Sciatic nerve (tissue), 2 donors: ENCODE measurements at regions not wholly inside any gene's neighbourhood (a gene's known extent, or its start where the extent isn't known, plus 50 kb on each side); places are given as distances from the start of the nearest gene placed in this dataset.
"Not testable (repeated sequence)": the region's sequence is repeated elsewhere in the genome, so short reads cannot be mapped to it uniquely, and the experiment has no call there.

ENCODE experiments used
- ATAC-seq: fragments of 200-7000 bp; cut with Tn5 transposase; one replicate; pipeline ENCODE4 v1.9.1; 2020; ENCODE audit warnings: mild to moderate bottlenecking, moderate library complexity
- DNase-seq: peaks from one replicate; pipeline ENCODE4 v3.0.0-alpha.2; 2020; ENCODE audit warnings: low spot score
- intact Hi-C: fragments of 100-400 bp; cut with DNase I; formaldehyde crosslinking; loops from one replicate; pipeline ENCODE4 v1.14.2; 2022
- donor health status: DM: no; HTN: no; CAD: no.
- donor health status: DM: no; HTN: no; CAD: no.

DNA sequence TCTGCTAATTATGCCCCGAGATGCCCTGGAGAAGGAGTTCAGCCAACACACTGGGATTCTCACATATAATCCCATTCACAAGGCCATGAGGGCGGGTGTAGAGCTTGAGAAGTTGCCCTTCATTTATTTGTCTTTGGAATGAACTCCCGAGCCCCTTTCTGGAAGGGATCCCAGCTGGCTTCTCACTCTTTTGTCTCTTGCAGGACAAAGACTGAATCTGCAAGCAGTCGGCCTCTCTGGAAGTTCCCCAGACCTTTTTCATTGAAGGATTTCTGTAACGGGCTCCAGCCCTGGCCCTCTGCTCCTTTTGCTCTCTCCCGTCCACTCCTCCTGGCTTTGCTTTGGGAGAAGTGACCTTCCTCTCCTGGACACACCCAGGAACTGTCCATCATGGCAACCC, 163.3 kb upstream of the SFSWAP start:
- no peak for DNase-seq
- ATAC-seq = no peak
- intact Hi-C loops = no loop called here

DNA sequence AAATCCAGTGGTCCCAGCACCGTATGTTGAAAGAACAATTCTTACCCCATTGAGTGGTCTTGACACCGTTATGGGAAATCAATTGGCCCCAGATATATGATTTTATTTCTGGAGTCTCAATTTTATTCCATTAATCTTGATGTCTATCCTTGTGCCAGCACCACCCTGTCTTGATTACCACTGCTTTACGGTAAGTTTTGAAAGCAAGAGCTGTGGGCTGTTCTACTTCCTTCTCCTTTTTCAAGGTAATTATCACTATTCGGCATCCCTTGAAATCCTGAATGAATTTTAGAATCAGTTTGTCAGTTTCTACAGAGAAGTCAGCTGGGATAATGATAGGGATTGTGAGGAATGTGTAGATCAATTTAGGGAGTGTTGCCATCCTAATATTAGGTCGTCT, 160.8 kb upstream of the SFSWAP start:
- ATAC-seq (no peak), DNase-seq (no peak)
- intact Hi-C loops = no loop called here

DNA sequence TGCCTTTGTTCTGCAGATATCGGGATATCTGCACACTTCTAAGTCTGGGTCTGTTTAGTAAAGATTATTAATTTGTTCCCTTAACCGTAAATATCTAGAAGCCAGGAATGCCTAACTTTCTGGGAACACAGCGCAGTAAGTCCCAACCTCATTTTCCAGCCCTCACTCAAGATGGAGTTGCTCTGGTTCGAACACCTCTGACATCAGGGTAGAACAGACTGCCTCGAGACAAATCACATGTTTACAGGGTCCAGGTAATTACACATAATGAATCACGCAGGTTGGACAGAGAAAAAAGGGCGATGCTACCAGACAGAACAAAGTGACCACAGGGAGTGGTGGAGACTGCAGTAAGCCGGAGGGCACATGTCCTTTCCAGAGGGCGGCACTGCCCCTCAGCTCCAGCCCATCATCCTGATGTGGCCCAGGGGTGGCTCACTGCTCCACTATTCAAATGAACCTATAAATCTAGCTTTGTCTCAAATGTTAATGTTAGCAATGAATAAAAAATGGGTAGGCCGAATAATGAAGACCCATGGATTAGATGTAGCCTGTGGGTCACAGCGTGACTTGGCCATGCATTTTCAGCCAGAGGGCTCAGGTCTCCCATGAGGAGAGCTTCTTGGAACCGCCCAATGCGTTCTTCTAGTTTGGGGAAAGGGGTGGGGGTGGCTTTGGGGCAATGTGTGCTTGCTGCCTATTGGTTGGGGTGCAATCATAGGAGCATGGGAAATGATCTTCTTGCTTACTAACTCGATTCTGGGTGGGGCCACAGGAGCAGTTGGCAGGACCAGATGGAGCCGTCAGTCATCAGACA, 159.0 kb upstream of the SFSWAP start:
- intact Hi-C loops = no loop called here
- no peak for DNase-seq
- no peak for ATAC-seq

DNA sequence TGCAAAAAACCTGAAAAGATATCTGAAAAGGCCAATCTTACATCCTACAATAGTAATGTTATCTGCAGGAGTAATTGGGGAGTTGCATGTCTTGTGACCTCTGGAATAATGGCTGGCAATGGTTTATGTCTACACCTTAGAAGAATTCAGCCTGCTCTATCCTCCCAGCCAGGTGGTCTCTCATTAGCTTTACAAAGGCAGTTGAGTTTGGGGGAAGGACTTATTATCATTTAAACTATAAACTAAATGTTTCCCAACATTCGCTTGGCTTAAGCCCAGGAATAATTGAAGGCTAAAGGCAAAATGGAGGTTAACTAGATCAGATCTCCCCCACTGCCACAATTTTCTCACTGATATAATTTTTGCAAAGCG, 158.4 kb upstream of the SFSWAP start:
- DNase-seq (no peak), ATAC-seq (no peak)
- intact Hi-C loops = no loop called here

DNA sequence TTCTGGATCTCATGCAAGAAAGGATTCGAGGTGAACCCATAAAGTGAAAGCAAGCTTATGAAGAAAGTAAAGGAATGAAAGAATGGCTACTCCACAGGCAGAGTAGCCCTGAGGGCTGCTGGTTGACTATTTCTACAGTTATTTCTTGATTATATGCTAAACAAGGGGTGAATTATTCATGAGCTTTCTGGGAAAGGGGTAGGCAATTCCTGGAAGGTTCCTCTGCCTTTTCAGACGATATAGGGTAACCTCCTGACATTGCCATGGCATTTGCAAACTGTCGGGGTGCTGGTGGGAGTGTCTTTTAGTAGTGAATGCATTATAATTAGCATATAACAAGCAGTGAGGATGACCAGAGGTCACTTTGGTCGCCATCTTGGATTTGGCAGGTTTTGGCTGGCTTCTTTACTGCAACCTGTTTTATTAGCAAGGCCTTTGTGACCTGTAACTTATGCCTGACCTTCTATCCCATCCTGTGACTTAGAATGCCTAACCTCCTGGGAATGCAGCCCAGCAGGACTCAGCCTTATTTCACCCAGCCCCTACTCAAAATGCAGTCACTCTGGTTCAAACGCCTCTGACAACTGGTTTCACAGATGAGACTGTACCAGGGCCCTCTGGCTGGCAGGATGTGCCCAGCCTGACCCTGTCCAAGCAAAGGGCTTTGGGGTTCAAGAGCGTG, 157.7 kb upstream of the SFSWAP start:
- intact Hi-C loops = no loop called here
- ATAC-seq (no peak), DNase-seq (no peak)

DNA sequence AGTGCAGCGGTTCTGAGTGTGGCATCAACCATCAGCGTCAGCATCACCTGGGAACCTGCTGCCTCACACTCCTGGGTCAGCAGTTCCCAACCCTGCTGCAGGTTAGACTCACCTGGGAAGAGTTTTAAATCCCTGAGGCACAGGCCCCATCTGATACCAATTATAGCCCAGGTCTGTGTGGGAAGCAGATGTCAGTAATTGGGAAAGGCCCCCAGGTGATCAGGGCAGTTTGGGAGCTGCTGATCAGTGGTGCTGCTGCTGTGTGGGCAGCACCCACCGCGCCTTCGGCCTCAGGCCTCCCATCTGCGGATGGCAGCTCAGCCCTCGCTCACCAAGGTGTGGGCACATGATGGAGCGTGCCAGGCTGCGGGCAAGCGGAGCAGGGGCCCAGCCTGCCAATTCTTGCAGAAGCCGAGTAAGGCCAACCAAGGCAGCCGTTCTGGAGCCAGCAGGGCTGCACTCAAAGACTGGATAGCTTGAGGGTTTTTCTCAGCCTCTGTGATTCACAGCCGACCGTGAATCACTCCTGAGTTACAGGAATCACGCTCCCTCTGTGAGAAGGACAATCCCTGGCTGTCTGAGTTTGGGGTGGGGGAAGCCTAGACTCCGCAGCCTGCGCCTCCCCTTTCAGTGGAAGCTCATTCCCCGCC, 155.6 kb upstream of the SFSWAP start:
- ATAC-seq = no peak
- no peak for DNase-seq
- intact Hi-C loops = no loop called here

- DNase-seq (no peak), ATAC-seq (no peak)
- intact Hi-C loops = no loop called here
Observed at GRCh38 chr12:131555866-131556265, 155.0 kb upstream of the SFSWAP start.

GRCh38 chr12:131557078-131557709, 153.7 kb upstream of the SFSWAP start:
- no peak for DNase-seq
- no peak for ATAC-seq
- intact Hi-C loops = no loop called here

DNA sequence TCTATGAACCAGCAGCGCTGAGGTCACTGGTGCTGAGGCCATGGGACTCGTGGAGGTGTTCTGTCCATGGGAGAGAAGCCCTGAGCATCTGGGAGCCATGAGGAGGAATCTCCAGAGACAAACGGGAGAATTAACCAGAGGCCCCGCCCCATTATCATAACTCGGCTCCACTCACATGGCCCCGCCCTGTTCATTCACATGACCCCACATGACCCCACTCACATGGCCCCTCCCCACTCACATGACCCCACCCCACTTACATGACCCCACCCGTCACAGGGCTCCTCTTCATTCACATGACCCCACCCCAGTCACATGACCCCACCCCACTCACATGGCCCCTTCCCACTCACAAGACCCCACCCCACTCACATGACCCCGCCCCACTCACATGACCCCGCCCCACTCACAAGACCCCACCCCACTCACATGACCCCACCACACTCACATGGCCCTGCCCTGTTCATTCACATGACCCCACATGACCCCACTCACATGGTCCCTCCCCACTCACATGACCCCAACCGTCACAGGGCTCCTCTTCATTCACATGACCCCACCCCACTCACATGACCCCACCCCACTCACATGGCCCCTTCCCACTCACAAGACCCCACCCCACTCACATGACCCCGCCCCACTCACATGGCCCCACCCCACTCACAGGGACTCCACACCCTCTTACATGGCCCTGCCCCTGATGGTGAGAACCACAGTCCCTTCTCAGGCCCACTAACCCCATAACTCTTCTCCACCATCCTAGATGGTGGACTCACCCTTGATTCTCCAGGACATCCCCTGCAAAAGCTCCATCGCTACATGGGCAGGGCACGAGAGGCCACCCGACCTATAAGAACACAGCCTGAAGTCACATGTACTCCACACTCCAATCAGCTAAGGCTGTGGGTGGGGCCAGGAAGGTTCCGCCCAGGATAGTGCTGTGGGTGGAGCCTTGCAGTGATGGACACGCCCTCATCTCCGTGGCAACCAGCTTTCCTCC, 151.1 kb upstream of the SFSWAP start:
- ATAC-seq (no peak), DNase-seq (no peak)
- intact Hi-C loops = no loop called here

- DNase-seq (no peak), ATAC-seq (no peak)
- intact Hi-C loops = no loop called here
Observed at GRCh38 chr12:131561051-131561450, 149.8 kb upstream of the SFSWAP start.

DNA sequence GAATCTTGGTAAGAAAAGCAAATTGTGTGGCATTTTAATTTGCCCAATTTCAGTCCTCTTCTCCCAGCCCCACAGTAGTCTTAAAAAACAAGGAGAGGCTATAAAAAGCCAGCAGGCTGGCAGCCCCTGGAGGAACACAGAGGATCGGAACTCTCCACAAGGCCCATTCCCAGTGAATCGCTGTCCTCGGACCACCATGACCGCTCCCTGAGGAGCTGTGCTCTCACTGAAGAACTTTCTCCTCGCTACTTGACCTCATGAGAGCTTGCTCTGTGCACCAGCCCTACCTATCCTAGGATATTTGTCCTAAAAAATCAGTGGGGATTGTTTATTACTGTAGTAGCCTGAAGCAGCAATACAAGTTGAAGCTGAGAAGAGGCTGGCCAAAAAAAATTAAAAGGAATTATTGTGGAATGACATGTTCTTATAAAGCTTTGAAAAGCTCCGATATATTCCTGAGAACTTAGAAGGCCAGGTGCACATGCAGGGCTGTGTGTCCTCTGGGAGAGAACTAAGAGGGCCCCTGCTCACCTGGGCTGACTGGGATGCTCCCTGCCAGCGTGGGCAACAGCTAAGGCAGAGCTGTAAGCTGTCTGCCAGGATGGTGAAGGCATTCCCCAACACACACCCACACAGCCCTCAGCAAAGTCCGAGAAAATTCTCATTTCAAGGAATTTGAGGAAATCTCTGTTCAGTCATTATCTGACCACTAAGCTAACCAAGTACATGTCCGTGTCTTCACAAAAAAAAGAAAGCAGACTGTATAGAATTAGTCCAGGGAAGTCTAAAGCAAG, 148.8 kb upstream of the SFSWAP start:
- DNase-seq = no peak
- intact Hi-C loops = no loop called here

GRCh38 chr12:131564138-131564727, 146.7 kb upstream of the SFSWAP start:
- DNase-seq, intact Hi-C loops: not testable (repeated sequence)
- peak; percentile 28 for ATAC-seq

More for the DNA sequence above, 148.8 kb upstream of the SFSWAP start:
- ATAC-seq = no peak

DNA sequence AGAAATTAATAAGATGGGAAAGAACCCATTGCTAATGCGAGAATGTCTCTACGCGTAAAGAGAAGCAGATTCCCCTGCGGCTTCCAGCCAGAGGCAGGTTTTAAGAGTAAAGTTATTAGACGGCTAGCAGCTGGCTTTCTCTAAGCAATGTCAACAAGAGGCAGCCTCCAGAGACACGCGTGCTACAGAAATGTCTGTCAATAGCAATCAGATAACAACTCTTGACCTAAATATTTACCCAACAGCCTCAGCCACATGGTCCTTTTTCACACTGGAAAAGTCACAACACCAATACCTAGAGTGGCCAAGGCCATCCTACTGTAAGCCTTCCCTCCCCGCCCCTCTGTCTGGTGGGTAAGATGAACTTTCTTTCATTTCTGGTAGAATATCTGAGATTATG, 146.0 kb upstream of the SFSWAP start:
- ATAC-seq (no peak), DNase-seq (no peak)
- intact Hi-C loops = no loop called here

GRCh38 chr12:131565267-131566015, 145.4 kb upstream of the SFSWAP start:
- ATAC-seq (no peak), DNase-seq (no peak)
- intact Hi-C loops = no loop called here

GRCh38 chr12:131568336-131568735, 142.6 kb upstream of the SFSWAP start:
- intact Hi-C loops = no loop called here
- DNase-seq = no peak
- no peak for ATAC-seq

- ATAC-seq (no peak), DNase-seq (no peak)
- intact Hi-C loops = no loop called here
Observed at GRCh38 chr12:131570596-131570995, 140.3 kb upstream of the SFSWAP start.

- intact Hi-C loops = no loop called here
- no peak for ATAC-seq
Observed at GRCh38 chr12:131571827-131572226, 139.1 kb upstream of the SFSWAP start.

More at GRCh38 chr12:131571827-131572226, 139.1 kb upstream of the SFSWAP start:
- DNase-seq = no peak
